ENCODE measurements at regions not wholly inside any gene's neighbourhood (a gene's known extent, or its start where the extent isn't known, plus 50 kb on each side); places are given as distances from the start of the nearest gene placed in this dataset.

DNA sequence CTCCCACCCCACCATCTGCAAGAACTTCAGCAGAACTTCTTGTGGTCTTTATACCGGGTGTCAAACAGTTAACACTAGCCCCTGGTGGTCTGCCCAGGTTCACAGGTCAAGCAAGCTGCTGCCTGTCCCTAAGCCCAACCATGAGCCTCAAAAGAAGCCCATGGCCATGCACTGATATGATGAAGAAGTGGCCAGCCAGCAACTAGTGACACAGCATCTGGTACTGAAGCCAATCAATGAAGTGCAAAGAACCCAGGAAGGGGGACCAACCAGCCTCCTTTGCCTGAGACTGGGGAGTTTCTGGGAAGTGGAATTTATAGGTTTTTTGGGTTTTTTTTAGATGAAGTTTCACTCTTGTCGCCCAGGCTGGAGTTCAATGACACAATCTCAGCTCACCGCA, 127.8 kb downstream of the MAFB start:
- TF ChIP-seq CTCF (IDR thresholded peaks at IDR 0.05; ENCODE audit: control extremely low read depth in 1 of 3, insufficient read depth in 1 of 3, low read depth in 1 of 3, low read length in 3 of 3), result no peak
- TF ChIP-seq CBX5 (IDR thresholded peaks at IDR 0.05; ENCODE audit: low read depth, low read length), result no peak
- TF ChIP-seq POLR2A (IDR thresholded peaks at IDR 0.05; ENCODE audit: control extremely low read depth in 1 of 2, low read depth in 2 of 2, low read length in 2 of 2), result no peak
- TF ChIP-seq, protein P1, sequence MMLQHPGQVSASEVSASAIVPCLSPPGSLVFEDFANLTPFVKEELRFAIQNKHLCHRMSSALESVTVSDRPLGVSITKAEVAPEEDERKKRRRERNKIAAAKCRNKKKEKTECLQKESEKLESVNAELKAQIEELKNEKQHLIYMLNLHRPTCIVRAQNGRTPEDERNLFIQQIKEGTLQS (IDR thresholded peaks at IDR 0.05; ENCODE audit: insufficient read depth, low read depth, low read length), result no peak
- no peak for TF ChIP-seq CEBPB (IDR thresholded peaks at IDR 0.05; ENCODE audit: low read depth, low read length)
- no peak for TF ChIP-seq SIX5 (IDR thresholded peaks at IDR 0.05; ENCODE audit: low read depth, low read length)
- no peak for TF ChIP-seq RAD21 (IDR thresholded peaks at IDR 0.05 in 1 of 2, conservative IDR thresholded peaks at IDR 0.05 in 1 of 2; ENCODE audit: low read depth in 2 of 2, low read length in 2 of 2)
- no peak for TF ChIP-seq SIN3A (conservative IDR thresholded peaks at IDR 0.05 in 1 of 2, IDR thresholded peaks at IDR 0.05 in 1 of 2; ENCODE audit: low read depth in 1 of 2, low read length in 2 of 2)
- no peak for TF ChIP-seq EP300 (IDR thresholded peaks at IDR 0.05; ENCODE audit: borderline replicate concordance in 1 of 2, low read depth in 2 of 2, low read length in 2 of 2)
- no peak for TF ChIP-seq TCF12 (IDR thresholded peaks at IDR 0.05; ENCODE audit: low read depth, low read length)
- TF ChIP-seq NRF1 (IDR thresholded peaks at IDR 0.05; ENCODE audit: low read depth, low read length), result no peak
